ENCODE measurements at regions not wholly inside any gene's neighbourhood (a gene's known extent, or its start where the extent isn't known, plus 50 kb on each side); places are given as distances from the start of the nearest gene placed in this dataset.

- TF ChIP-seq EZH2phosphoT487 (conservative IDR thresholded peaks at IDR 0.05; ENCODE audit: low read length) (no peak), CTCF (IDR thresholded peaks at IDR 0.05; ENCODE audit: insufficient read depth, low read length, poor library complexity, severe bottlenecking) (no peak)
- H3K27me3 ChIP-seq (ENCODE audit: low read length): 0 out of 2 replicates have a peak, but pooled peaks cover 3% of the 10 kb centered on the region
- no peaks in the 10 kb centered on the region for H3F3A ChIP-seq (ENCODE audit: insufficient read depth)
- H3K27ac ChIP-seq (ENCODE audit: low read depth, low read length): no peak overlapping the region
- no peak overlapping the region for H3K9ac ChIP-seq (ENCODE audit: low read length)
- no peak overlapping the region for H3K4me3 ChIP-seq (ENCODE audit: insufficient read depth, low read length, poor library complexity, severe bottlenecking)
- no peak overlapping the region for H2AFZ ChIP-seq (ENCODE audit: low read depth, low read length, severe bottlenecking)
- H3K79me2 ChIP-seq (ENCODE audit: insufficient read depth, low read length): no peaks in the 10 kb centered on the region
- H3K4me2 ChIP-seq (ENCODE audit: low read depth, low read length, poor library complexity, severe bottlenecking): no peak overlapping the region
- H4K20me1 ChIP-seq (ENCODE audit: low read depth, low read length): no peaks in the 10 kb centered on the region
- no peaks in the 10 kb centered on the region for H3K9me3 ChIP-seq (ENCODE audit: insufficient read depth, low read length)
- H3K9me2 ChIP-seq (replicated peaks; ENCODE audit: insufficient read depth, low read length): no peaks in the 10 kb centered on the region
- H3K36me3 ChIP-seq (ENCODE audit: low read length): no peaks in the 10 kb centered on the region
Observed at GRCh38 chr22:49226096-49226495, 601.6 kb downstream of the BRD1 start.

- H3K9me3 ChIP-seq (ENCODE audit: insufficient read depth, low read length): no peaks in the 10 kb centered on the region
- H4K20me1 ChIP-seq (ENCODE audit: low read depth, low read length): no peaks in the 10 kb centered on the region
- H2AFZ ChIP-seq (ENCODE audit: low read depth, low read length, severe bottlenecking): no peak overlapping the region
- H3K27ac ChIP-seq (ENCODE audit: low read depth, low read length): no peak overlapping the region
- no peak overlapping the region for H3K9ac ChIP-seq (ENCODE audit: low read length)
- H3K4me3 ChIP-seq (ENCODE audit: insufficient read depth, low read length, poor library complexity, severe bottlenecking): no peak overlapping the region
- TF ChIP-seq EZH2phosphoT487 (conservative IDR thresholded peaks at IDR 0.05; ENCODE audit: low read length) (no peak), CTCF (IDR thresholded peaks at IDR 0.05; ENCODE audit: insufficient read depth, low read length, poor library complexity, severe bottlenecking) (no peak)
- no peaks in the 10 kb centered on the region for H3K36me3 ChIP-seq (ENCODE audit: low read length)
- H3F3A ChIP-seq (ENCODE audit: insufficient read depth): no peaks in the 10 kb centered on the region
- H3K27me3 ChIP-seq (ENCODE audit: low read length): 0 out of 2 replicates have a peak, but pooled peaks cover 3% of the 10 kb centered on the region
- H3K4me2 ChIP-seq (ENCODE audit: low read depth, low read length, poor library complexity, severe bottlenecking): no peak overlapping the region
- no peaks in the 10 kb centered on the region for H3K9me2 ChIP-seq (replicated peaks; ENCODE audit: insufficient read depth, low read length)
- H3K79me2 ChIP-seq (ENCODE audit: insufficient read depth, low read length): no peaks in the 10 kb centered on the region
Observed at GRCh38 chr22:49224243-49224642, 603.4 kb downstream of the BRD1 start.

GRCh38 chr22:49218142-49218541, 609.5 kb downstream of the BRD1 start:
- Histone ChIP-seq H3F3A (ENCODE audit: insufficient read depth) (no peaks in the 10 kb centered on the region), H3K4me2 (ENCODE audit: low read depth, low read length, poor library complexity, severe bottlenecking) (no peak overlapping the region), H3K4me3 (ENCODE audit: insufficient read depth, low read length, poor library complexity, severe bottlenecking) (no peak overlapping the region), H3K9me2 (replicated peaks; ENCODE audit: insufficient read depth, low read length) (no peaks in the 10 kb centered on the region), H3K79me2 (ENCODE audit: insufficient read depth, low read length) (no peaks in the 10 kb centered on the region), H3K9ac (ENCODE audit: low read length) (no peak overlapping the region), H3K27me3 (ENCODE audit: low read length) (no peaks in the 10 kb centered on the region), H4K20me1 (ENCODE audit: low read depth, low read length) (no peaks in the 10 kb centered on the region), H2AFZ (ENCODE audit: low read depth, low read length, severe bottlenecking) (no peak overlapping the region), H3K27ac (ENCODE audit: low read depth, low read length) (no peak overlapping the region), H3K36me3 (ENCODE audit: low read length) (no peaks in the 10 kb centered on the region), H3K9me3 (ENCODE audit: insufficient read depth, low read length) (peaks cover 10% of the 10 kb centered on the region; the same call in 1 of the 2 replicates)
- TF ChIP-seq CTCF (IDR thresholded peaks at IDR 0.05; ENCODE audit: insufficient read depth, low read length, poor library complexity, severe bottlenecking): no peak
- no peak for TF ChIP-seq EZH2phosphoT487 (conservative IDR thresholded peaks at IDR 0.05; ENCODE audit: low read length)
